IPS-18c (cell line): ENCODE measurements at regions not wholly inside any gene's neighbourhood (a gene's known extent, or its start where the extent isn't known, plus 50 kb on each side); places are given as distances from the start of the nearest gene placed in this dataset.

Experiments used
- H3K4me3 ChIP-seq: 2 replicates; pipeline ENCODE4 v1.7.0; 2013; ENCODE audit warnings: low read depth, mild to moderate bottlenecking, low read length, moderate library complexity; ENCODE audit not compliant: insufficient read depth
- H3K9me3 ChIP-seq: one replicate; pipeline ENCODE4 v1.6.1; 2013; ENCODE audit warnings: mild to moderate bottlenecking, low read length, moderate library complexity; ENCODE audit not compliant: control insufficient read depth, insufficient read depth

DNA sequence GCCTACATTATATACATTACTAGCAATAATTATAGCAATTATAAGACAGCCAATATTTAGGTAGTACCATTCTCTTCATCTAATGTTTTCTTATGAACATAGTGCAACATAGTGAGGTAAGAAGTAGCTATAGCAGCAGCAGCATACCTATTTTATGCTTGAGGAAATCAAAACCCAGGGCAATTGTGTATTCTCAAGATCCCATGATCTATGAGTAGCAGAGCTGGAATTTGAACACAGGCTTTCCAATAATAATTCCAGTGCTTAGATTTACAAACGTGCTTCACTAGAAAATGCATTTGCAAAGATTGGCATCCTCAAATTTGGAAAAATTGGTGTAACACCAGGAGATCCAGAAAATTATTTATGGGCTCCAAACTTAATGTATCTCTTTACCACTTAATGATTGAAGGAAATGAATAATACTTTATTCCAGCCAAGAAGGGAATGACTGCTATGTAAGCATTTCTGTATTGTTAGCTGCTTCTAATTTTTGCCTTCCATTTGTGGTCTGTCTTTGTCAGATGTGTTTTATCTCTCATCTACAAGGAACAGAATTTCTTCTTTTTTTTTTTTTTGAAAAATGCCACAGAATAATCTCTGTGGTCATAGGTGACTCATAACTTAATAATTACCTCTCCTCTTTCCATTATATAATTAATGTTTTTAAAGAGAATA is 451.1 kb downstream of the ARAP2 start:
- no peaks in the 10 kb centered on the region for H3K9me3 ChIP-seq
- no peak overlapping the region for H3K4me3 ChIP-seq

DNA sequence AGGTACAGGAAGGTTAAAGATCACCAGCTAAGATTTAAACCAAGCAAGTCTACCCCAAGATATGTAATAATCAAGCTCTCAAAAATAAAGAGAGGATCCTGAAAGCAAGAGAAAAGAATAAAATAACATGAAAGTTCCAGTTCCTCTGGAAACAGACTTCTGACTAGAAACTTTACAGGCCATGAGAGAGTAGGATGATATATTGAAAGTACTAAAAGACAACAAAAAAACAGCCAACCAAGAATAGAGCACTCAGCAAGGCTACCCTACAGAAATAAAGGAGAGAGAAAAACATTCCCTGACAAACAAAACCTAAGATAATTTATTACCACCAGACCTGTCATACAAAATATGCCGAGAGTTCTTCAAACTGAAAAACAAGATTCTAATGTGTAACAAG is 450.5 kb downstream of the ARAP2 start:
- no peaks in the 10 kb centered on the region for H3K9me3 ChIP-seq

GRCh38 chr4:35800669-35801068 is 443.6 kb downstream of the ARAP2 start:
- no peaks in the 10 kb centered on the region for H3K9me3 ChIP-seq
- no peak overlapping the region for H3K4me3 ChIP-seq

More for the DNA sequence above, 450.5 kb downstream of the ARAP2 start:
- H3K4me3 ChIP-seq, result no peak overlapping the region

GRCh38 chr4:35802644-35803043 is 441.7 kb downstream of the ARAP2 start:
- H3K9me3 ChIP-seq, result no peaks in the 10 kb centered on the region
- no peak overlapping the region for H3K4me3 ChIP-seq

- H3K4me3 ChIP-seq, result no peak overlapping the region
- H3K9me3 ChIP-seq, result no peaks in the 10 kb centered on the region
These were observed 425.8 kb downstream of the ARAP2 start for GRCh38 chr4:35818520-35818919.

GRCh38 chr4:35820003-35820402 is 424.3 kb downstream of the ARAP2 start:
- H3K9me3 ChIP-seq, result no peaks in the 10 kb centered on the region

GRCh38 chr4:35824231-35824630 is 420.1 kb downstream of the ARAP2 start:
- H3K4me3 ChIP-seq, result no peak overlapping the region
- H3K9me3 ChIP-seq, result no peaks in the 10 kb centered on the region

More at GRCh38 chr4:35820003-35820402, 424.3 kb downstream of the ARAP2 start:
- H3K4me3 ChIP-seq, result no peak overlapping the region

GRCh38 chr4:35835893-35836292 is 408.4 kb downstream of the ARAP2 start:
- no peak overlapping the region for H3K4me3 ChIP-seq
- H3K9me3 ChIP-seq, result no peaks in the 10 kb centered on the region

DNA sequence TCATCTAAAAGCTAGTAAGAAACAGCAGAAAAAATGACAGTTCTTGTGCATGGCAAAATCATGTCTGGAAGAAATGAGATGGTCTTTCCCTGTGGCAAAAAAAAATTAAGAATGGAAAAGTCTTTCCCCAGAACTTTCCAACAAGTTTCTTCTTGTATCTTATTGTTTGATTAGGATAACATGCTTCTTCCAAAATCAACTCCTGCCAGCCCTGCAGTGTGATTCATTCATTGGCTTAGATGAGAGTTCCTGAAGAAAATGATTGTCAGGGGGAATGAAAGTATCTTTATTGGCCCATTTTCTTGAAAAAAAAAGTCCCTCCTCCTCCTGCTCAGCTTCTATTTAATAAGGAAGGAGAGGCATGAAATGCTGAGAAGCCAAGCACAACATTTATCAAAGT is 407.7 kb downstream of the ARAP2 start:
- H3K4me3 ChIP-seq, result no peak overlapping the region
- no peaks in the 10 kb centered on the region for H3K9me3 ChIP-seq

GRCh38 chr4:35867057-35867456 is 377.3 kb downstream of the ARAP2 start:
- no peak overlapping the region for H3K4me3 ChIP-seq
- H3K9me3 ChIP-seq, result no peaks in the 10 kb centered on the region

DNA sequence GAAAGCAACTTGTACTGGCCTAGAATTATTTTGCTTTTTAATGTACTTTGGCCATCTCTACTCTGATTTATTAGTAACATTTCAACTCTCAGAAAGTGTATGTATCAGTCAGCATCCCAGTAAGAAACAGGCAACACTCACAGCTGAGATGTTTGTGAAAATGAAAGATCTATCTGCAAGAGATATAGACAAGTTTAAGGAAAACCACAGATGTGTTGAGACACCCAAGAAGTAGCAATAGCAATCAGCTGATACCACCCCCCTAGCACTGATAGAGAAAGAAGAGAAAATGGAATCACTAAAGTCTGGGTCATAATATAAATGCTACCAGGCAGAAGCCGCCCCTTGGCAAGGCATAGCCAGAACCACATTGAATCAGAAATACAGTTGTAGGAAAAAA is 372.0 kb downstream of the ARAP2 start:
- H3K4me3 ChIP-seq, result no peak overlapping the region
- H3K9me3 ChIP-seq, result no peaks in the 10 kb centered on the region

DNA sequence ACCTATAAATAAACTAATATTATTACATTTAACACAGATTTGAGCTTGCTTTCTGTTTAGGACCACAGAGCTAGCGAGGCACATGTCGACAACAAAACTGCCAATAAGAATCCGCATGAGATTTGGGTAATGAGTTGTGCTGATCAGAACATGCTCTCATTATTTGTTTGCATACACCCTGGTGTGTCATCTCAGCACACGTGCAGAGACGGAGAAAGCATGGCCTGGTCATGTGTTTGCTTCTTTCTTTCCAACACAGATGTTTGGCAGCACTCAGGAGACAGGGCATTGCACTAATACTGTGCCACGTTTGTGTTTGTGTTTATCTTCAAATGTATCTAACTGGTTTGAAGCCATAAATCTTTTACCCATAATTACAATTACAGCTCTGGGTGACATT is 364.8 kb downstream of the ARAP2 start:
- H3K4me3 ChIP-seq, result no peak overlapping the region

GRCh38 chr4:35883108-35883507 is 361.2 kb downstream of the ARAP2 start:
- Histone ChIP-seq H3K4me3 (no peak overlapping the region), H3K9me3 (no peaks in the 10 kb centered on the region)

More for the DNA sequence above, 364.8 kb downstream of the ARAP2 start:
- no peaks in the 10 kb centered on the region for H3K9me3 ChIP-seq

- H3K4me3 ChIP-seq, result no peak overlapping the region
These were observed 359.4 kb downstream of the ARAP2 start for GRCh38 chr4:35884714-35885480.

GRCh38 chr4:35897808-35898207 is 346.5 kb downstream of the ARAP2 start:
- Histone ChIP-seq H3K9me3 (no peaks in the 10 kb centered on the region), H3K4me3 (no peak overlapping the region)

More at GRCh38 chr4:35884714-35885480, 359.4 kb downstream of the ARAP2 start:
- H3K9me3 ChIP-seq, result no peaks in the 10 kb centered on the region

DNA sequence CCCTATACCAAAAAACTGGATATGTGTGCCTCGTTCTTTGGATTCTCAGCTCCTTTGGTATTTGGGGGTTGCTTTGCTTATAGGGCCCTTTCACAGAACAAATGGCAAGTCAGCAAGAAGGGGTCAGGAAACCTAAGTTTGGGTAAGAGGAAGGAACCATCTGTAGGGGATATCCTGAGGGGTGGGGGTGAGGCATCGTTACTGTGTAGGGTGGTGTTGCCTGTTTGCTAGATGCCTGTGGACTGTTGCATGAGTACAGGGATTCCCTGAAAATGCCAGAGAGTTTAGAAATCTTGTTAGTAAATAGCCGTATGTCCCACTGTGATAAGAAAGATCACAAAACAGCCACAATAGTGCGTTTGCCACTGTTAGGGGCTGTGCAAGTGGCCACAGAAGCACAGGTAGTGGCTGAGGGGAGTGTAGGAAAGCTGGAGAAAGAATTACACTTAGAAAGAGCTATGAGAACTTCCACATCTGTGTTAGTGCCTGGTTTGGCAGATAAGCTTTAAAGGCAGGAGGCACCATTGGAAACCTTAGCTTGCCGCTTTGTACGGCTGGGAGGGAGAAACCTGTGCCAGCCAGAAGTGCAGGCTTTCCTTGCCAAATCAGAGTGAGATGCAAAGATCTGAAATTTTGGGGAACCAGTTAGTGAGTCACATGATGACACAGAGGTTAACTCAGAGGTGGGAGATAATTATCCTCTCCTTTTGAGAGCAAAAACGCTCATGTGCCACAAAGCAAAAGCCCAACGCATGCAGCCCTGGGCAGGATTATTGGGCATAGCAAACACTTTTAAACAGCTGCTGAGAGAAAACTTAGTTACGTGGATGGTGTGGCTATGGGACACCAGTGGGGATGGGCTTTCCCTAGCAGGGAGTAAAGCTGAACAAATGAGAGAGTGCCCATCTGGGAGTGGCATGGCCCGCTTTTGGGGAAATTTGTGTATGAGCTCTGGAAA is 343.7 kb downstream of the ARAP2 start:
- Histone ChIP-seq H3K4me3 (no peak overlapping the region), H3K9me3 (no peaks in the 10 kb centered on the region)

GRCh38 chr4:35912174-35912573 is 332.1 kb downstream of the ARAP2 start:
- no peaks in the 10 kb centered on the region for H3K9me3 ChIP-seq
- no peak overlapping the region for H3K4me3 ChIP-seq
